HL-60 (cell line): ENCODE measurements at regions not wholly inside any gene's neighbourhood (a gene's known extent, or its start where the extent isn't known, plus 50 kb on each side); places are given as distances from the start of the nearest gene placed in this dataset.

Source experiments
- DNase-seq, 2 experiments: peaks; one replicate each; pipeline ENCODE4 v3.0.0-alpha.2; 2010 to 2020; ENCODE audit warnings: low read depth in 1 of 2, low spot score in 1 of 2
- H3K27ac ChIP-seq: fragments of 250-450 bp; sonication (Bioruptor Pico); replicated peaks from 2 replicates; pipeline ENCODE4 v1.5.1; 2020; ENCODE audit warnings: mild to moderate bottlenecking, moderate library complexity
- H3K27me3 ChIP-seq: fragments of 250-450 bp; sonication (Bioruptor Pico); 2 replicates; pipeline ENCODE4 v1.5.1; 2021; ENCODE audit warnings: mild to moderate bottlenecking, moderate library complexity; ENCODE audit not compliant: insufficient read depth, poor library complexity, severe bottlenecking
- H3K4me3 ChIP-seq: replicated peaks from 2 replicates; pipeline ENCODE4 v1.5.1; 2011; ENCODE audit warnings: mild to moderate bottlenecking, control low read depth, low read length; ENCODE audit not compliant: insufficient read depth
- CTCF ChIP-seq: IDR thresholded peaks from one replicate; pipeline ENCODE4 v1.5.1; 2011; ENCODE audit warnings: low read length, control low read depth, inconsistent platforms; ENCODE audit not compliant: insufficient read depth
- GABPA ChIP-seq: IDR thresholded peaks from 2 replicates; pipeline ENCODE4 v1.6.1; 2012; ENCODE audit warnings: low read depth
- POLR2AphosphoS5 ChIP-seq: IDR thresholded peaks from 2 replicates; pipeline ENCODE4 v1.6.1; 2012; ENCODE audit warnings: low read depth
- REST ChIP-seq: IDR thresholded peaks from 2 replicates; pipeline ENCODE4 v1.6.1; 2012; ENCODE audit warnings: low read depth; ENCODE audit not compliant: insufficient replicate concordance
- SPI1 ChIP-seq: IDR thresholded peaks from 2 replicates; pipeline ENCODE4 v1.6.1; 2012; ENCODE audit warnings: low read depth, mild to moderate bottlenecking, borderline replicate concordance

- no peak overlapping the region for H3K4me3 ChIP-seq
- H3K27me3 ChIP-seq: peaks cover 11% of the 10 kb centered on the region
- TF ChIP-seq CTCF (no peak), REST (no peak), GABPA (no peak), SPI1 (no peak), POLR2AphosphoS5 (no peak)
- no peak for DNase-seq
- no peak overlapping the region for H3K27ac ChIP-seq
These were observed 125.8 kb upstream of the EPB41L3 start for GRCh38 chr18:5669585-5669984.

GRCh38 chr18:5668087-5668715 lies 124.4 kb upstream of the EPB41L3 start:
- Histone ChIP-seq H3K27me3 (peaks cover 10% of the 10 kb centered on the region), H3K4me3 (no peak overlapping the region), H3K27ac (no peak overlapping the region)
- TF ChIP-seq SPI1 (no peak), GABPA (no peak), REST (no peak), POLR2AphosphoS5 (no peak), CTCF (no peak)
- DNase-seq: no peak

GRCh38 chr18:5667356-5667755 lies 123.6 kb upstream of the EPB41L3 start:
- TF ChIP-seq SPI1 (no peak), GABPA (no peak), CTCF (no peak), POLR2AphosphoS5 (no peak), REST (no peak)
- DNase-seq: no peak
- H3K27ac ChIP-seq: no peak overlapping the region
- H3K27me3 ChIP-seq: peaks cover 7% of the 10 kb centered on the region
- no peak overlapping the region for H3K4me3 ChIP-seq
